GM19035 (cell line): ENCODE measurements at regions not wholly inside any gene's neighbourhood (a gene's known extent, or its start where the extent isn't known, plus 50 kb on each side); places are given as distances from the start of the nearest gene placed in this dataset.

Experiments used
- ATAC-seq: cut with Tn5 transposase; IDR thresholded peaks from one replicate; pipeline ENCODE4 v1.9.1; 2021; ENCODE audit not compliant: unreplicated experiment

DNA sequence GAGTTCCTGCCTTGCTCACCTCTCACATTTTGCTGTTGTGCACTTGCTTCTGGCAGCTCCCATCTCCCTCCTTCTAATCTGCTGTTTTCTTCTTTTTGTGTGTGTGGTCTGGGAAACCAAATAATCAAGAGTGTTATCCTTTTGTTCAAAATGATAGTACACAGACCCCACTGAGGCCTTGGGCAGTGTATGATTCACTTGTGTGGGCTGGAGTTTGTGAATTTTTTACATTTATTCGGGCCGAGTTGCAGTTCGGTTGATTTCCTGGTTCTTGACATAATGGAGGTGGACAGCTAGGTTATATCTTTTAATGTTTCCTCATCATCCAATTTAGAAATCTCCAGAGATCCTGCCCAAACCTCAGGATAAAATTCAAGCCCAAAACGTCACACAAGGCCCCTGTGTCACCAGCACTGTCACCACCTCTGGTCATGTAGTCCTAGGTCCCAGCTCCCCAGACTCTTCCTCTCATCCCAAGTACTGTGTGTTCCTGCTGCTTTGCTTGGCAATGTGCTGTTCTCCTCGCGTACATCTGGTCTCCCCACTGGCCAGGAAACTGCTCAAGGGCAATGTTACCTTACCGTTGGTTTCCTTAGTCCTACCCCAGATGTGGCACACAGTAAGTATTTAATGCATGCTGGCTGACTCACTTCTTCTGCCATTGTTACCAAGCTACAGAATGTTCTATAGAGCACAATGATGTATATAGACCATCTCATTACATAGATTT, 55.7 kb upstream of the PHACTR2 start:
- no peak for ATAC-seq

GRCh38 chr6:143621159-143621873, 56.4 kb upstream of the PHACTR2 start:
- no peak for ATAC-seq

- ATAC-seq: no peak
Measured at GRCh38 chr6:143620447-143620846, 57.3 kb upstream of the PHACTR2 start.

GRCh38 chr6:143619824-143620401, 57.9 kb upstream of the PHACTR2 start:
- no peak for ATAC-seq

- no peak for ATAC-seq
Measured at GRCh38 chr6:143616741-143617140, 61.0 kb upstream of the PHACTR2 start.

GRCh38 chr6:143615785-143616184, 62.0 kb upstream of the PHACTR2 start:
- no peak for ATAC-seq

- no peak for ATAC-seq
Measured at GRCh38 chr6:143614235-143614634, 63.5 kb upstream of the PHACTR2 start.

- no peak for ATAC-seq
Measured at GRCh38 chr6:143613749-143614148, 64.0 kb upstream of the PHACTR2 start.

DNA sequence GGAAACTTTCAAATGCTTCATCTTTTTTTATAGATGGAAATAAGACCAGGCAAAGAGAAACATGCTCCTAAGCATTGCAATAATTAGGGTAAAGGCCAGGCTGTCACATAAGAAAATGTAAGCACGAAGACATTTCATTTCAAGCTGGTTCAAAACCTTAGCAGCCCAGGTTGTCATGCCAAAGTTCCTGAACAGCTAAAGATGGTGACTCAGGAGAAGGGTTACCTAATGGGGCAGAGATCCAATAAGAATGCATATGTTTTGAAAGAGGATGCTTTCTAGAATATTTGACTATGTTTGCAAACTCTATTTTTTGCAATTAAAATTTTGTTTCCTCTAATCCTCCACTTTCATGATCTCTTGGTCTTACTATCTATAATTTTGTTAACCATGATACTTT, 65.6 kb upstream of the PHACTR2 start:
- no peak for ATAC-seq

DNA sequence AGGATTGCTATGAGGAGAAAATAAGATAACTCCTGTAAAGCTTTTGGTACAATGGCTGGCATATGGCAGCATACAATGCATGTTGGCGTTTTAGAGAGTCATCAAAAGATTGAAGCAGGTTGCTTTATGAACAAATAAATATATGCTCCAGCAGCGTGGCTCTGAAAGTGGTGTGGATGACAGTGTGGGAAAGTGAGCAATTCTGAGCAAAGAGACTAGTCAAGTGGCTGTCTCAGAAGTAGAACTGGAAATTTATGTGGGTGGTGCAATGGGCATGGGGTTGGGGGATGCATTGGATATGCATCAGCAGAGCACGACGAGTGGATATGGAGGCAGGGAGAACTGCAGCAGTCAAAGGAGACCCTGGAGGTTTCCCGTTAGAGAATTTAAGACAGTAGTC, 66.2 kb upstream of the PHACTR2 start:
- no peak for ATAC-seq

- ATAC-seq: no peak
Measured at GRCh38 chr6:143609972-143610371, 67.8 kb upstream of the PHACTR2 start.

DNA sequence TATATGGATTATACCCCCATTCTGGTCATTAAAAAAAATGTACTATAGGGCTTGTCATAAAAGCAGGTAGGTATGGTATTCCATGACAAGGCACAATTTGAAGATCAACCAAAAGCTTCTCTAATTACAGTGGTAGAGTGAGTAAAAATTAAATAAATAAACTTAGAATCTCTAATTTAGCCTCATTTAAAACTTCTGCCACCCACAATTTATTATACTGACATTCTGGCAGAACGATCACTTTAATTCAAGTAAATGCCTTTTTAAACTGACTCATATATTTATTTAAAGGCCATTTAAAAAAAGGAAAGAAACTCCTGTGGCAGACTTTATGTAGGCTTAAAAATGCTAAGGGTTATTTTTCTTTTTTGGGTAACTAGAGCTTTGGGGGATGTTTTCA, 68.3 kb upstream of the PHACTR2 start:
- no peak for ATAC-seq

DNA sequence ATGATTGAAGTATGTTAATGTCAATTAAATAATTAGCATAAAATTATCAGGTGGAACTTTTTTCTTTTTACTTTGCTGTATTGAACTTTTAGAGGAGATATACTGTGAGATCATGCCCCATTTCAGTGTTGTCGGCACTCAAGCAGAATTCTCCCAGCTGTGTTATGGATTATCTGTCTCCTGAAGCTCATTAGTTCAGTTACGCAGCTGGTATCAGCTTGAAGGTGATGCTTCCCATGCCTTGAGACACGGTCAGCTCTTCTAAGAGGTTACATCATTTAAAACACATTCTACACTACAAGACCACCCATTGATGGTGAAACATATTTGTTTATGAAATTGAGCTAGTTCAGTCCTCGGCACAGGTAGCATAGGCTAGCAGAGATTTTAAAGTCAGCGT, 68.9 kb upstream of the PHACTR2 start:
- ATAC-seq: no peak

- ATAC-seq: no peak
Measured at GRCh38 chr6:143607974-143608373, 69.8 kb upstream of the PHACTR2 start.

DNA sequence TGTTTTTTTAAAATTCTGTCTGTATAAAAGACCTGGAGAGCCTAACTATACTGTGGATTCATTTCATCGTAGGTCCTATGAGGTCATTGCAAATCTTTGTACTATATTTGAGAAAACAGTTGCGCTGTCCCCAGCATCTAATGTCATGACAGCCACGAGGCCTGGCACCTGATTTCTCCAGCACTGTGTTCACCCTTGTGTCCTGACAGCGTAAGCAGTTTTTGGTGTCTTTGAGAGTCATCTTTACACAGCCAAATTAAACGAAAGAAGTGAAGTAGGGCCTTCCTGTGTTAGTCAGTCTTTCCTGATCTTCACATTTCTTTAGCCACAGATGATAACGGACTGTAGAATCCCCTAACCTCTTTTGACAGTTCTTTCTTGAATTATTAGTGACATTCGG, 70.6 kb upstream of the PHACTR2 start:
- ATAC-seq: no peak

GRCh38 chr6:143605906-143606521, 71.8 kb upstream of the PHACTR2 start:
- ATAC-seq: no peak

GRCh38 chr6:143603455-143603854, 74.3 kb upstream of the PHACTR2 start:
- ATAC-seq: no peak

- no peak for ATAC-seq
Measured at GRCh38 chr6:143601504-143601903, 76.3 kb upstream of the PHACTR2 start.

DNA sequence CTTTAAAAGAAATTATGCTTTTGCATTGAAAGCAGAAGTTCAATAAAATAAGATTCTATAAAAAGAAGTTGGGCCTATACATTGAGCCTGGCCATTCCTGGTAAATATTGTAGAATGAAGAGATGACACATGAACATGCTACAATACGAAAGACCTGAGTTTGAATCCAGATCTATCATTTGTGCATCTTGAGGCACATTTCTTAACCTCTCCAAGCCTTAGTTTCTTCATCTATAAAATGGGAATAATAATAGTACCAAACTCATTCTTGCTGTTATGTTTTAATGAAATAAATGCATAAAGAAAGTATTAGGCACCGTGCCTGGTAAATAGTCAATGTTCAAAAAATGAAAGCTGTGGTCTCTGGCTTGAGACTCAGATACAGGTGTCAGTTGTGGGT, 76.9 kb upstream of the PHACTR2 start:
- no peak for ATAC-seq

- ATAC-seq: no peak
Measured at GRCh38 chr6:143598466-143599080, 79.2 kb upstream of the PHACTR2 start.

DNA sequence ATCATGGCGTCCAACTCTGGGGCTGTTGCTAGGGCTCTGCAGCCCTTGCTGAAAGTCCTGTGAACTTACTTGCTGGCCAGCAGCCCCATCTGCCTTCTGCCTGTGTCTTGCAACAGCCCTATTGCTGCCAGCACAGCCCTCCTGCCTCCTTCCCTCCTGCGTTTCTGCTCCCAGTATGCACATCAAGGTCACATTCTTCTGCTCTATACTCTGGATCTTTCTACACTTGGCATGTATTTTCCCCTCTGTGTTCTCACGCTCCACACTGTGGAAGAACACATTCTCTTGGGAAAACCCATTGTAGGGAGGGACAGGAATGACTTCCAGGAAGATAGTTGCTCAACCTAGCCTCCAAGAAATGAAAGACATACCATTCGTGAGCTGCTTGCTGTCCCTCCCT, 80.9 kb upstream of the PHACTR2 start:
- no peak for ATAC-seq
